HepG2 (cell line): ENCODE measurements at regions not wholly inside any gene's neighbourhood (a gene's known extent, or its start where the extent isn't known, plus 50 kb on each side); places are given as distances from the start of the nearest gene placed in this dataset.

Source experiments
- ATAC-seq: fragments of 200-7000 bp; cut with Tn5 transposase; 3 replicates; pipeline ENCODE4 v1.9.1; 2020; ENCODE audit warnings: mild to moderate bottlenecking, moderate library complexity
- BruUV-seq: library from RNA; stranded (reverse); fragments of 400-500 nt; replicated peaks from 2 replicates; lab custom pipeline; 2021; lab: Mats Ljungman, UMichigan
- CTCF ChIA-PET: fragments of 300-600 bp; formaldehyde crosslinking; extraction: SDS; loops from one replicate; lab custom pipeline; 2021; ENCODE audit warnings: low total read pairs, inconsistent platforms, low intra/inter-chr PET ratio; lab: Yijun Ruan, JAX
- POLR2A ChIA-PET: fragments of 350-600 bp; sonication (Branson Sonifier 250); formaldehyde crosslinking; loops from one replicate; lab custom pipeline; 2020; ENCODE audit warnings: antibody characterized with exemption, inconsistent platforms; lab: Yijun Ruan, JAX
- DNase-seq: peaks from one replicate; pipeline ENCODE4 v3.0.0-alpha.2; 2015; ENCODE audit warnings: low spot score
- FAIRE-seq: peaks from 3 replicates; lab custom pipeline; 2011; peaks lifted over from hg19 to GRCh38; lab: Jason Lieb, UNC
- H2AFZ ChIP-seq: one replicate; pipeline ENCODE4 v1.6.1; 2011; ENCODE audit warnings: low read length, inconsistent platforms
- H3K27ac ChIP-seq: fragments of 300-600 bp; 3 replicates; pipeline ENCODE4 v1.8.0; 2011; ENCODE audit warnings: mixed run types, mild to moderate bottlenecking, mixed read lengths, low read length, inconsistent platforms; ENCODE audit not compliant: insufficient read depth; ENCODE audit errors: extremely low read length
- H3K27me3 ChIP-seq, 2 experiments: fragments of 200-600 bp in 1 of 2; 2 replicates in 1 of 2; 3 replicates in 1 of 2; pipeline versions ENCODE4 v1.6.0 to v1.8.0; 2011; ENCODE audit warnings: low read length in 2 of 2, mild to moderate bottlenecking in 2 of 2, moderate library complexity in 2 of 2, inconsistent platforms in 1 of 2; ENCODE audit not compliant: insufficient read depth in 2 of 2, control insufficient read depth in 1 of 2
- H3K36me3 ChIP-seq, 2 experiments: fragments of 200-600 bp in 1 of 2; replicated peaks in 1 of 2; 2 replicates in 1 of 2; 3 replicates in 1 of 2; pipeline versions ENCODE4 v1.5.1 to v1.8.0; 2011; ENCODE audit warnings: low read length in 2 of 2, inconsistent platforms in 1 of 2; ENCODE audit not compliant: insufficient read depth in 2 of 2, control insufficient read depth in 1 of 2
- H3K4me1 ChIP-seq: 2 replicates; pipeline ENCODE4 v1.5.1; 2012; ENCODE audit warnings: low read length, inconsistent platforms; ENCODE audit not compliant: insufficient read depth
- H3K4me2 ChIP-seq: 2 replicates; pipeline ENCODE4 v1.6.0; 2011; ENCODE audit warnings: low read depth, low read length, inconsistent platforms
- H3K4me3 ChIP-seq, 3 experiments: fragments of 200-600 bp in 1 of 3; sonication (generic), shearing (Covaris generic) in 1 of 3; replicated peaks in 1 of 3; 2 replicates each; pipeline ENCODE4 v1.5.1; 2011 to 2016; ENCODE audit warnings: low read length in 3 of 3, inconsistent platforms in 2 of 3, low read depth in 2 of 3, mild to moderate bottlenecking in 2 of 3, control low read depth in 1 of 3, mixed read lengths in 1 of 3; ENCODE audit not compliant: insufficient read depth in 1 of 3
- H3K79me2 ChIP-seq: one replicate; pipeline ENCODE4 v1.6.1; 2011; ENCODE audit warnings: low read length, inconsistent platforms; ENCODE audit not compliant: insufficient read depth
- H3K9ac ChIP-seq: 2 replicates; pipeline ENCODE4 v1.6.0; 2011; ENCODE audit warnings: mild to moderate bottlenecking, low read depth, low read length, inconsistent platforms; ENCODE audit not compliant: insufficient read depth
- H3K9me3 ChIP-seq: 2 replicates; pipeline ENCODE4 v1.5.1; 2012; ENCODE audit warnings: mild to moderate bottlenecking, low read length
- H4K20me1 ChIP-seq: 2 replicates; pipeline ENCODE4 v1.6.0; 2011; ENCODE audit warnings: inconsistent platforms, mild to moderate bottlenecking, low read length, moderate library complexity; ENCODE audit not compliant: insufficient read depth
- JUN ChIP-seq: sonication (generic); formaldehyde crosslinking; IDR thresholded peaks from 2 replicates; pipeline ENCODE4 v1.4.0; 2020; ENCODE audit warnings: mild to moderate bottlenecking, missing genetic modification reagents
- KLF13 ChIP-seq: sonication (generic); formaldehyde crosslinking; IDR thresholded peaks from 2 replicates; pipeline ENCODE4 v1.4.0; 2020; ENCODE audit warnings: mild to moderate bottlenecking, missing genetic modification reagents
- SIN3A ChIP-seq: IDR thresholded peaks from 2 replicates; pipeline ENCODE4 v1.6.1; 2011; ENCODE audit warnings: low read depth, mild to moderate bottlenecking, control low read depth, low read length, borderline replicate concordance
- SMARCC2 ChIP-seq: fragments of 450-650 bp; IDR thresholded peaks from 2 replicates; pipeline ENCODE4 v1.6.1; 2017; ENCODE audit warnings: antibody characterized with exemption, mild to moderate bottlenecking
- ZBTB33 ChIP-seq: sonication (generic); formaldehyde crosslinking; IDR thresholded peaks from 2 replicates; pipeline ENCODE4 v1.4.0; 2020; ENCODE audit warnings: missing genetic modification reagents
- ZNF670 ChIP-seq: sonication (generic); formaldehyde crosslinking; IDR thresholded peaks from 2 replicates; pipeline ENCODE4 v1.8.0; 2022; ENCODE audit warnings: mild to moderate bottlenecking, missing genetic modification reagents, borderline replicate concordance
- ZNF724P ChIP-seq: sonication (generic); formaldehyde crosslinking; IDR thresholded peaks from 2 replicates; pipeline ENCODE4 v1.8.0; 2022; ENCODE audit warnings: missing genetic modification reagents, borderline replicate concordance
- ZNF780A ChIP-seq: sonication (generic); formaldehyde crosslinking; IDR thresholded peaks from 2 replicates; pipeline ENCODE4 v1.8.0; 2022; ENCODE audit warnings: mild to moderate bottlenecking, missing genetic modification reagents, moderate library complexity
- WGBS: methylation state at CpG from one replicate; pipeline ENCODE4 v1.1.6; 2017; ENCODE audit warnings: low lambda C conversion rate; 5-methylcytosine and 5-hydroxymethylcytosine counted together
- in situ Hi-C: cut with HindIII; loops from 2 replicates; pipeline ENCODE4 v1.10.0; 2017; ENCODE audit warnings: low pct_unique_long_range_greater_than_20kb; ENCODE audit not compliant: extremely low pct_ligation_motif_present
- intact Hi-C: fragments of 100-400 bp; cut with micrococcal nuclease; formaldehyde crosslinking; loops from one replicate; pipeline ENCODE4 v1.10.0; 2022; ENCODE audit not compliant: unreplicated experiment

- TF ChIP-seq ZBTB33 (CRISPR knock-in tag) = no peak
Observed at GRCh38 chr1:82565546-82565945, 764.8 kb downstream of the ADGRL2 start (continued).

- peaks cover 70% of the 10 kb centered on the region for H3K9me3 ChIP-seq
- FAIRE-seq = no peak
- WGBS = 2% methylated on average over 3 of the region's 3 CpGs
- no peak overlapping the region for H3K4me2 ChIP-seq
- H3K9ac ChIP-seq = no peak overlapping the region
- TF ChIP-seq ZNF670 = no peak
- no peak for TF ChIP-seq KLF13 (CRISPR knock-in tag)
- TF ChIP-seq JUN (CRISPR knock-in tag) = no peak
- no peak for TF ChIP-seq ZNF724P (CRISPR knock-in tag)
- no peak for TF ChIP-seq SIN3A
- TF ChIP-seq SMARCC2 = no peak
- no peak for TF ChIP-seq ZNF780A (CRISPR knock-in tag)
- TF ChIP-seq, all 625 proteins: peak for 0
- DNase-seq = no peak
- H4K20me1 ChIP-seq = no peaks in the 10 kb centered on the region
- H3K36me3 ChIP-seq = no peaks in the 10 kb centered on the region
- H3K27ac ChIP-seq = no peak overlapping the region
- ChIA-PET CTCF (no interaction called here), POLR2A (no interaction called here)
- no peak overlapping the region for H3K4me3 ChIP-seq
- intact Hi-C loops (no loop called here), in situ Hi-C loops (no loop called here)
- no TSS peak for BruUV-seq
- no peaks in the 10 kb centered on the region for H3K4me1 ChIP-seq
- H3K79me2 ChIP-seq = no peaks in the 10 kb centered on the region
- no peak for ATAC-seq
- H3K27me3 ChIP-seq = no peaks in the 10 kb centered on the region
- no peak overlapping the region for H2AFZ ChIP-seq
Observed at GRCh38 chr1:82565146-82565545, 764.4 kb downstream of the ADGRL2 start.
